ENCODE measurements at regions not wholly inside any gene's neighbourhood (a gene's known extent, or its start where the extent isn't known, plus 50 kb on each side); places are given as distances from the start of the nearest gene placed in this dataset.

DNA sequence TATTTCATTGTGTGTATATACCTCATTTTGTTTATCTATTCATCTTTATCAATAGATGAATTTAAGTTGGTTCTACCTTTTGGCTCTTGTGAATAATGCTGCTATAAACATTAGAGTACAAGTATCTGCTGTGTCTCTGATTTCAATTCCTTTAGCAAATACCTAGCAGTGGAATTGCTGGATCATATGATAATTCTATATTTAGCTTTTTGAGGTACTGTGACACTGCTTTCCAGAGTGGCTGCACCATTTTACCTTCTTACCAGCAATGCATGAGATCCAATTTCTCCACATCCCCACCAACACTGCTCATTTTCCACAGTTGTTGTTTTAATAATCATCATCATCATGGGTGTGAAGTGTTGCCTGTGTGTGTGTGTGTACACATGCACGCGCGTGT lies 182.3 kb downstream of the MBOAT1 start:
- WGBS = 83% methylated on average over 3 of the region's 3 CpGs

DNA sequence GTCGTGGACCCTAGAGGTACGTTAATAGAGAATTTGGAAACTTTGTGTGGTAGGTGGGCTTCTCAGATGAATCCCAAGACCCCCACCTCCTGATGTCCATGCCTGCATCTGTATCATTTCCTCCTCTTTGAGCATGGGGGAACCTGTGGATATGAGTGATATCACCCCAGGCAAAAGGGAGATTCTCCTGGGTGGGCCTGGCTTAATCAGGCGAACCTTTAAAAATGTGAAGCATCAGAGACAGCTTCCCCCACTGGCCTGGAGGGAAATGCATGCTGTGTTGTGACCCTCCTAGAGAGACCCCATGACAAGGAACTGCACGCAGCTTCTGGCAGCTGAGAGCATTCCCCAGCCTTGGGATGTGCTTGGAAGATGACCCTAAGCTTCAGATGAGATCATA lies 180.9 kb downstream of the MBOAT1 start:
- DNase-seq (ENCODE audit: low spot score in 2 of 2) = no peak
- 98% methylated on average over 3 of the region's 4 CpGs for WGBS
- Histone ChIP-seq H3K4me1 (no peaks in the 10 kb centered on the region), H3K27ac (no peak overlapping the region), H3K9me3 (no peaks in the 10 kb centered on the region), H3K27me3 (peaks cover 6% of the 10 kb centered on the region), H3K4me3 (no peak overlapping the region), H3K36me3 (no peaks in the 10 kb centered on the region)
- TF ChIP-seq POLR2AphosphoS5 (IDR thresholded peaks at IDR 0.05) (no peak), EP300 (IDR thresholded peaks at IDR 0.05) (no peak), POLR2A (IDR thresholded peaks at IDR 0.05) (no peak)
- TF ChIP-seq, protein P1, sequence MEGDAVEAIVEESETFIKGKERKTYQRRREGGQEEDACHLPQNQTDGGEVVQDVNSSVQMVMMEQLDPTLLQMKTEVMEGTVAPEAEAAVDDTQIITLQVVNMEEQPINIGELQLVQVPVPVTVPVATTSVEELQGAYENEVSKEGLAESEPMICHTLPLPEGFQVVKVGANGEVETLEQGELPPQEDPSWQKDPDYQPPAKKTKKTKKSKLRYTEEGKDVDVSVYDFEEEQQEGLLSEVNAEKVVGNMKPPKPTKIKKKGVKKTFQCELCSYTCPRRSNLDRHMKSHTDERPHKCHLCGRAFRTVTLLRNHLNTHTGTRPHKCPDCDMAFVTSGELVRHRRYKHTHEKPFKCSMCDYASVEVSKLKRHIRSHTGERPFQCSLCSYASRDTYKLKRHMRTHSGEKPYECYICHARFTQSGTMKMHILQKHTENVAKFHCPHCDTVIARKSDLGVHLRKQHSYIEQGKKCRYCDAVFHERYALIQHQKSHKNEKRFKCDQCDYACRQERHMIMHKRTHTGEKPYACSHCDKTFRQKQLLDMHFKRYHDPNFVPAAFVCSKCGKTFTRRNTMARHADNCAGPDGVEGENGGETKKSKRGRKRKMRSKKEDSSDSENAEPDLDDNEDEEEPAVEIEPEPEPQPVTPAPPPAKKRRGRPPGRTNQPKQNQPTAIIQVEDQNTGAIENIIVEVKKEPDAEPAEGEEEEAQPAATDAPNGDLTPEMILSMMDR (IDR thresholded peaks at IDR 0.05) = no peak

More for the DNA sequence above, 182.3 kb downstream of the MBOAT1 start:
- H3K36me3 ChIP-seq = no peaks in the 10 kb centered on the region
- no peaks in the 10 kb centered on the region for H3K4me1 ChIP-seq
- H3K27ac ChIP-seq = no peak overlapping the region
- H3K27me3 ChIP-seq = peaks cover 6% of the 10 kb centered on the region
- no peak for DNase-seq (ENCODE audit: low spot score in 2 of 2)
- no peak for TF ChIP-seq EP300 (IDR thresholded peaks at IDR 0.05)
- no peak for TF ChIP-seq POLR2A (IDR thresholded peaks at IDR 0.05)
- no peak for TF ChIP-seq POLR2AphosphoS5 (IDR thresholded peaks at IDR 0.05)
- no peak overlapping the region for H3K4me3 ChIP-seq
- no peaks in the 10 kb centered on the region for H3K9me3 ChIP-seq

DNA sequence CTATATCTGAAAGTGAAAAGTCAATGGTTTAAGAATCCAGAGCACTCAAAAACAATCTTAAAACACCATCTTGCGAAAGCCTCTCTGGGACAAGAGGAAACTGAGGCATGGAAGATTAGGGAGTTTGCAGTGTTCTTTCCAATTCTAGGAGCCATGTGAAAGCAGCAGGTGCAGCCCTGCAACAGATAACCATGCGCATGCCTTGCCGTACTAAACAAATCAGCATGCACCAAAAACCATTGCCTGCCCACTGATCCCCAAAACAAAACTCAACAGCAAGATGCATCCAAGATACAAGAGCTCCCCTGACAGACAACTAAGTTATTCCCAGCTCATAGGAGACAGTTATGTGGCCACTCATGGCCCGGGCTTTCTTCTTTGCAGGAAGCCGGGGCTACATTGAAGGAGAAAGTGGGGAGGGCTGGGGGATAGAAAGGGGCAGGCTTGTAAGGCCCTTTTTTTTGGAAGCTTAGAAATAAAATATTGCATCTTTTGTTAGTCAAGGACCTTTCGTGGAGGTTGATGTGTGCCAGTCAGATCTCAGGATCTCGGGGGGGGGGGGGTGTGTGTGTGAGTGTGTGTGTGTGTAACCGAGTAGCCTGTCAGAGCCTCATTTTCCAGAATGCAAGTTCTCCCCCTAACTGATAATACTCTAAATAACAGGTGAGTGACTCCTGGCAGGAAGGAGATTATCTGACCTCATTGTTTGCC lies 178.4 kb downstream of the MBOAT1 start:
- no peak overlapping the region for H3K4me3 ChIP-seq
- TF ChIP-seq POLR2AphosphoS5 (IDR thresholded peaks at IDR 0.05) = no peak
- no peak for TF ChIP-seq EP300 (IDR thresholded peaks at IDR 0.05)
- TF ChIP-seq, protein P1 (IDR thresholded peaks at IDR 0.05) = no peak
- no peak for TF ChIP-seq POLR2A (IDR thresholded peaks at IDR 0.05)
- 78% methylated on average over 8 of the region's 8 CpGs for WGBS
- DNase-seq (ENCODE audit: low spot score in 2 of 2) = no peak
- no peaks in the 10 kb centered on the region for H3K9me3 ChIP-seq
- H3K4me1 ChIP-seq = no peaks in the 10 kb centered on the region
- H3K27ac ChIP-seq = no peak overlapping the region
- no peaks in the 10 kb centered on the region for H3K36me3 ChIP-seq
- H3K27me3 ChIP-seq = peaks cover 6% of the 10 kb centered on the region

DNA sequence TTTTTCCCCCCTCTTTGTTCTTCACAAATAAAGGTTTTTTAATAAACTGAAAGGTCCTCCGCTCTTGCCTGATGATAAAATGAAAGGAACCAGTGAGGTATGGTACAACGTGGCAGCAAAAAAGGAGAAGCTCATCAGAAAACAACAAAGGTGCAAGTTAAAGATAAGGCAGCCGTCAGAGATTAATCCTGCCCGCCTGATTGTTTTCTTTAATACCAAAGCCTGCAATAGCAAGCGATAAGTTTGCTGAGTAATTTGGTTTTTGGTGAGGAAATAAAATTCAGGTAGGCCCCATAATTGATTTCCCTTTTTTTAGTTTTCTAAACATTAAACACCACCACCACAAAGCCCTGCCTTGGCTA lies 177.9 kb downstream of the MBOAT1 start:
- 73% methylated on average over 5 of the region's 5 CpGs for WGBS
- Histone ChIP-seq H3K27ac (no peak overlapping the region), H3K36me3 (no peaks in the 10 kb centered on the region), H3K9me3 (no peaks in the 10 kb centered on the region), H3K27me3 (peaks cover 6% of the 10 kb centered on the region), H3K4me3 (no peak overlapping the region), H3K4me1 (no peaks in the 10 kb centered on the region)
- DNase-seq (ENCODE audit: low spot score in 2 of 2) = no peak
- TF ChIP-seq EP300 (IDR thresholded peaks at IDR 0.05) (no peak), POLR2A (IDR thresholded peaks at IDR 0.05) (no peak), POLR2AphosphoS5 (IDR thresholded peaks at IDR 0.05) (no peak)
- TF ChIP-seq, protein P1 (IDR thresholded peaks at IDR 0.05) = no peak

DNA sequence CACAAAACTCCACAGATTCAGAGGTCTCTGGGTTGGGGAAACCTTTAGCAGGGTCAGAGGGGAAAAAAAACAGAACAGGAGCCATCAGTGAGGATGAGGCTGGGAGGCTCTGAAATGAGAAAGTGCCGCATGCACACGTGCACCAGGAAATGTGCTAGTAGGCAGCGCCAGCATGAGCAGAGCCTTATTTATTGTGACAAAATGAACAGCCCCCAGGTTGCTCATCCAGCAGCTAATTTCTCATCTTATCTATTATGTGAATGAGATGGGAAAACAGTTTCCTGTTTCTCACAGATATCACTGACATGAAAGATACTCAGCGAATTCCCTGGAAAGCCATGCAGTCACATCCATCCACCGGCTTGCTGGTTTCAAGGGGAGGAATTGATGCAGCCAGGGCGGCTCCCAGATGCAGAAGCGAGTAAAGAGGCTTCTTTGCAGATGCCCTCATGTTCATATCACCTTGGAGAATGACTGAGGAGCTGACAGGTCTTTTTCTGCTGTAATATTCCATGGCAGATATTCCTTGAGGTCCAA lies 176.1 kb downstream of the MBOAT1 start:
- Histone ChIP-seq H3K27ac (no peak overlapping the region), H3K4me1 (no peaks in the 10 kb centered on the region), H3K36me3 (no peaks in the 10 kb centered on the region), H3K4me3 (no peak overlapping the region), H3K9me3 (peaks cover 3% of the 10 kb centered on the region), H3K27me3 (peaks cover 6% of the 10 kb centered on the region)
- no peak for DNase-seq (ENCODE audit: low spot score in 2 of 2)
- no peak for TF ChIP-seq POLR2A (IDR thresholded peaks at IDR 0.05)
- no peak for TF ChIP-seq EP300 (IDR thresholded peaks at IDR 0.05)
- TF ChIP-seq POLR2AphosphoS5 (IDR thresholded peaks at IDR 0.05) = no peak
- TF ChIP-seq, protein P1 (IDR thresholded peaks at IDR 0.05) = no peak
- WGBS = 80% methylated on average over 7 of the region's 7 CpGs

All from suprapubic skin (tissue), 4 donors.